Esophagus squamous epithelium (tissue), 4 donors: ENCODE measurements at regions not wholly inside any gene's neighbourhood (a gene's known extent, or its start where the extent isn't known, plus 50 kb on each side); places are given as distances from the start of the nearest gene placed in this dataset.

Experiments used
- POLR2A ChIP-seq, 4 donors: fragments of 450-650 bp; IDR thresholded peaks; one replicate each; pipeline ENCODE4 v1.6.1; 2017; ENCODE audit warnings: antibody characterized with exemption in 4 of 4, mild to moderate bottlenecking in 4 of 4, moderate library complexity in 3 of 4
- TF ChIP-seq, protein P1 (sequence below), 6 experiments: fragments of 450-650 bp in 4 of 6; fragments of 200-600 bp in 2 of 6; sonication (generic) in 2 of 6; IDR thresholded peaks; one replicate each; pipeline ENCODE4 v1.5.1; 2016 to 2019; ENCODE audit warnings: antibody characterized with exemption in 6 of 6, mild to moderate bottlenecking in 4 of 6, moderate library complexity in 4 of 6

DNA sequence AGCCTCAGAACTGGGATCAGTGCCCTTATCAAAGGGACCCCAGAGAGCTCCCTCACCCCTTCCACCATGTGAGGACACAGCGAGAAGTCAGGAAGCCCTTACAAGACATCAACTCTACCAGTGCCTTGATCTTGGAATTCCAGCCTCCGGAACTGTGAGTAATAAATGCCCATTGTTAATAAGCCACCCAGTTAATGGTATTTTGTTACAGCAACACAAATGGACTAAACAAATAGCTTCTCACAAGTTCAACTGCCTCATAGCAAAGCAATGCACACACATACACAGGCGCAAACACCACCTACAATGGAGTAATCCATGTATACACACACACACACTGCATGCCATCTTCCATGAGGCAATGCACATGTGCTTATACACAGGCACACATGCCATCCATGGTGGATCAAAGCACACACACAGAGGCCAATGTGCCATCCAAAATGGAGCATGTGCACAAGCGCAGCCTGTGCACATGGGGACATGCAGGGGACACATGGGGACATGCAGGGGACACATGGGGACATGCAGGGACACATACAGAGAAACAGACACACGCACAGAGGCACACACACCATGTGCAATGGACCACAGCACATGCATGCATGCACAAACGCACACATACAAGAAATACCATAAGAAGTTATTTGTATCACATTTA, 137.6 kb upstream of the TBL1X start:
- no peak for TF ChIP-seq POLR2A (IDR thresholded peaks at IDR 0.05)
- TF ChIP-seq, protein P1, sequence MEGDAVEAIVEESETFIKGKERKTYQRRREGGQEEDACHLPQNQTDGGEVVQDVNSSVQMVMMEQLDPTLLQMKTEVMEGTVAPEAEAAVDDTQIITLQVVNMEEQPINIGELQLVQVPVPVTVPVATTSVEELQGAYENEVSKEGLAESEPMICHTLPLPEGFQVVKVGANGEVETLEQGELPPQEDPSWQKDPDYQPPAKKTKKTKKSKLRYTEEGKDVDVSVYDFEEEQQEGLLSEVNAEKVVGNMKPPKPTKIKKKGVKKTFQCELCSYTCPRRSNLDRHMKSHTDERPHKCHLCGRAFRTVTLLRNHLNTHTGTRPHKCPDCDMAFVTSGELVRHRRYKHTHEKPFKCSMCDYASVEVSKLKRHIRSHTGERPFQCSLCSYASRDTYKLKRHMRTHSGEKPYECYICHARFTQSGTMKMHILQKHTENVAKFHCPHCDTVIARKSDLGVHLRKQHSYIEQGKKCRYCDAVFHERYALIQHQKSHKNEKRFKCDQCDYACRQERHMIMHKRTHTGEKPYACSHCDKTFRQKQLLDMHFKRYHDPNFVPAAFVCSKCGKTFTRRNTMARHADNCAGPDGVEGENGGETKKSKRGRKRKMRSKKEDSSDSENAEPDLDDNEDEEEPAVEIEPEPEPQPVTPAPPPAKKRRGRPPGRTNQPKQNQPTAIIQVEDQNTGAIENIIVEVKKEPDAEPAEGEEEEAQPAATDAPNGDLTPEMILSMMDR (IDR thresholded peaks at IDR 0.05) = no peak
